GM20000 (cell line): ENCODE measurements at regions not wholly inside any gene's neighbourhood (a gene's known extent, or its start where the extent isn't known, plus 50 kb on each side); places are given as distances from the start of the nearest gene placed in this dataset.

Experiments used
- DNase-seq: peaks from one replicate; pipeline ENCODE4 v3.0.0; 2012; ENCODE audit warnings: low spot score
- TF ChIP-seq, protein P1 (sequence below): IDR thresholded peaks from 2 replicates; pipeline ENCODE4 v1.5.1; 2012; ENCODE audit warnings: mild to moderate bottlenecking, control low read depth; ENCODE audit errors: extremely low read depth, missing control alignments

DNA sequence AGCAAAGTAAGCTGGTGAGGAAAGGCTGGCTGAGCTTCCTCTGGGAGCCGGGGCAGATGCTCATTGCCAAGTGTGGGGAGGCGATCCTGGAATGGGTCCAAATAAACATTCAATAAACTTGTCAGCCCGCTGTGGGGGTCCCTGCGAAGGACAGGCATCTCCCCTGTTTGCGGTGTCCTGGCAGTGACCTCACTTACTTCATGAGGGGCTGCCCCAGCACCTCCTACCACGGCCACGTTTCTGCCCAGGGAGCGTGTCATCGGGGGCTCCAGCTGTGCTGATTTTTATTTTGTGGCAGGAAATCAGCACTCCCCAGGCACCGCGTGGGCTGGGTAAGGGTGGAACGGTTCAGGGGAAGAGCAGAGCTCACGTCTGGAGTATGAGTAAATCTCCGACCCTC is 493.9 kb upstream of the B3GAT1 start:
- no peak for DNase-seq
- TF ChIP-seq, protein P1, sequence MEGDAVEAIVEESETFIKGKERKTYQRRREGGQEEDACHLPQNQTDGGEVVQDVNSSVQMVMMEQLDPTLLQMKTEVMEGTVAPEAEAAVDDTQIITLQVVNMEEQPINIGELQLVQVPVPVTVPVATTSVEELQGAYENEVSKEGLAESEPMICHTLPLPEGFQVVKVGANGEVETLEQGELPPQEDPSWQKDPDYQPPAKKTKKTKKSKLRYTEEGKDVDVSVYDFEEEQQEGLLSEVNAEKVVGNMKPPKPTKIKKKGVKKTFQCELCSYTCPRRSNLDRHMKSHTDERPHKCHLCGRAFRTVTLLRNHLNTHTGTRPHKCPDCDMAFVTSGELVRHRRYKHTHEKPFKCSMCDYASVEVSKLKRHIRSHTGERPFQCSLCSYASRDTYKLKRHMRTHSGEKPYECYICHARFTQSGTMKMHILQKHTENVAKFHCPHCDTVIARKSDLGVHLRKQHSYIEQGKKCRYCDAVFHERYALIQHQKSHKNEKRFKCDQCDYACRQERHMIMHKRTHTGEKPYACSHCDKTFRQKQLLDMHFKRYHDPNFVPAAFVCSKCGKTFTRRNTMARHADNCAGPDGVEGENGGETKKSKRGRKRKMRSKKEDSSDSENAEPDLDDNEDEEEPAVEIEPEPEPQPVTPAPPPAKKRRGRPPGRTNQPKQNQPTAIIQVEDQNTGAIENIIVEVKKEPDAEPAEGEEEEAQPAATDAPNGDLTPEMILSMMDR: no peak

DNA sequence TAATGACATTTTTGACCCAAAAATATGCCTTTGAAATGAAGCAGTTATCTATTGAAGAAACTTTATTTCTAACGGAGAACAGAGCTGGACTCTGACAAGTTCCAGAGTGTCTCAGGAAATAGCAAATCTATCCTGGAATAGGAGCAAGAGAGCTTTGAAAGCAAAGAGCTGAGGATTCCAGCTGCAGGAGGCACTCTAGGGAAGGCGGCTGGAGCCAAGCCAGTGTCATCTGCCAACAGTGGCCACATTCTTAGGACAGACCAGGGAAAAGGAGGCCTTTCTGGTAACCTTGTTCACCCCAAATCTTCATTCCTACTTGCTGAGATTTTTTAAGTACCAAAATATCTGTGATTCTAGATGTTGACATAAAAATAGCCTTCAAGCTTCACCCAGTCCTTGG is 493.5 kb upstream of the B3GAT1 start:
- DNase-seq: no peak
- TF ChIP-seq, protein P1: no peak

DNA sequence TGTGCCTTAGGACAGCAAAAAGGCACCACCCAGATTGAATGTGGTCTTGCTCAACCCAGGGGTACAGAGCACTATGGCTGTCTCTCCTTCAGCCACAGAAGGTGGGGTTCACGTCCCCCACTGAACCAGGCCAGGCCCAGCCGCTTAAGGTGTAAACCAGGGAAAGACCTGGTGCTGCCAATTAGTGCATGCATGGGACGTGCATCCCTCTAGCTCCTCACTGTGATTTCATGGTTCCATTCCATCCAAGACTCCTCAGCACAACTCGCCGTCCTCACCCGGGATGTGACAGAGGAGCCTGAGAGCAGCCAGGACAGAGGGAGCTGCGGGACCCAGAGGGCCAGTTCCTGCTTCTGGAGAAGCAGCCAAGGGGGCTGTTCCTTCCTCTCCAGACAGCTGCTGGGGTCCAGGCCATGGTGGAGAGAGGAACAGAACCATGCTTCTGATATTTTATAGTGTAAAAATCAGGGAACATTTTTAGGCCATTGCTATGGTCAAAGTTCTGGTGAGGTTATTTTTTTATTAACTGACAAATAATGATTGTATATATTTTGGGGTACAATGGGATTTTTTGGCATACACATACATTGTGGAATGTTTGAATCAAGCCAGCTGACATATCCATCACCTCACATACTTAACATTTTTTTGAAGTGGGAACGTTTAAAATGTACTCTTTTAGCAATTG is 492.2 kb upstream of the B3GAT1 start:
- TF ChIP-seq, protein P1: no peak
- DNase-seq: no peak

DNA sequence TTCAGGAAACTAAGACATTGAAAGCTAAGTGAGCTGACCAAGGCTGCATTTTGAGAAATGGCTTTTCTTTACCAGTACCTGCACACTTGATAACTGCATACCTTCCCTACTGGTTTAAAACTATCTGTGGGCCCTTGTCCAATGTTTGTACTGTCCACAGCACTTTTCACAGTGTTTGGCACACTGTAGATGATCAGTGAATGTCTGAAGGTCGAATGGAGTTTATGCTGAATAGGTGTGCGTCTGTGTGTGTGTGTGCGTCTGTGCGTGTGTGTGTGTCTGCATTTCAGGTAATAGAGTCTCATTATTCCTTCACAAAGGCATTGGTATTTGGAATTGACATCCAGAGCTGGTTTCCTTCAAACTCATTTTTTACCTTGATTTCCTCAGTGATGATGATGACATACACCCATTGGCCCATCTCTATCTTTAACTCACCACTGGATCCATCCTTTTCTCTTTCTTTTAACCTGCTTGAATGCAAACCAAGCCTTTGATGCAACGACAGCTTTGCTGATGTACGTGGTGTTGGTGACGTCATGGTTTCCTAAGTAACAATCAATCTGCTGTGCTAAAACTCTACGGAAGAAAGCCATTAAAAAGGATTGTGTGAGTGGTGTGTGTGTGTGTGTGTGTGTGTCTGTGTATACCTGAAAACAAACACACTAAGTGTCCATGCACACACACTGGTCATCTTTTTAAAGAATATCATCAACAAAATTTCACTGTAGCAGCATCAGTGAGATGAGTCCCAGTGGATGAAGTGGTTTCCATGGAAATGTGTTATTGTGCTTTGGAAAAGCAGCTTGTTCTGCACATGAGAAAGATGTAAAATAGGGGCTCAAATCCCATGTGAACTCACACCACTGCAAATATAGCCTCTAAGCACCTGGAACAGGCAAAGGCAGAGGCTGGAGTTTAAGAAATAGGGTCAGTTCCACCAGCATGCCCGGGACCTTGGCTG is 490.2 kb upstream of the B3GAT1 start:
- DNase-seq: no peak
- TF ChIP-seq, protein P1: no peak

DNA sequence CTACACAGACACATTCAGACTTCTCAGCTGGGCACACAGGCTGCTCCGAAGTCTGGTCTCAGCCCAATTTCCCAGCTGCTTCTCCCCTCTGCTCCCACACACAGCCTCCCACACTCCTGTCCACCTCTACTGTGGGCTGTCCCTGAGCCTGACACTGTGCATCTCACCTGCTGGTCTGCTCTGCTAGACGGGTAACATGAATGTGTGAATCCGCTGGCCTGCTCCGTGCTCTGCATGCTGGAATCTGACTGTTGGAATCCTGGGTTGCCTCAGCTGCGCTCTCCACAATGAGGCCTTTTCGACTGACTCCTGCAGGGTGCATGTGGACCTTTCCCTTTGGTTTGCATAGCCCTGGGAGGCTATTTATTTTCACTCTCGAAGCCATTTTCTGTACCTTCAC is 489.5 kb upstream of the B3GAT1 start:
- TF ChIP-seq, protein P1: no peak
- DNase-seq: no peak

DNA sequence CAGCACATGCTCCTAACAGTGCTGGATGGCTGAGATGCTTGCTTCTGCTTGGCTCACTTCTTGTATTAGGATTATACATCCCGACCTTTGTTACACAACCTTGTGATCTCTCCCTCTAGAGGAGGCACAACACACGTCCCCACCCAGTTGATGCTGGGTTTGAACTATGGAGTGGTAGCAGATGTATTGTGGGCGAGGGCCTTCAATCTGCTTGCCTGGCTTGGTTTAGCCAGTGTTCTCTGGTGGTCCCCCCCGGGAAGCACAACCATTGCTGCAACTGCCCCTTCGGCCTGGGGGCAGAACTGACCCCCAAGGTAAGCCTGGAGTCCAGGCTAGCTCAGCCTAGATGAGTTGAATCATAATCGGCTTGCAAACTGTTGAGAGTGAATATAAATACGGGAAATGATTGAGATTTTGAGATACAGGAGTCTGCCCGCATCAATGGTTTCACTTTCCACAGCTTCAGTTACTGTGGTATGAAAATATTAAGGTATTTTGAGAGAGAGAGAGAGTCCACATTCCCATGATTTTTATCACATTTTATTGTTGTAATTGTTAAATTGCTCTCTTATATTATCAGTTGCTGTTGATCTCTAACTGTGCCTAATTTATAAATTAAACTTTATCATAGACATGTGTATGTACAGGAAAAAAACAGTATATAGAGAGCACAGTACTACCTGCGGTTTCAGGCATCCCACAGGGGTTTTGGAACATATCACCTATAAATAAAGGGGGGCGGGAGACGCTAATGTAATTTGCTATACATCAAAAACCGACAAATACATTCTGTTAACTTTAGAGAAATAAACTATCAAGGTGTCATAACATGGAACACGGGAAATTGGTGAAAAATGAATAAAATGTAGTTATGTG is 482.0 kb upstream of the B3GAT1 start:
- TF ChIP-seq, protein P1: no peak
- no peak for DNase-seq
